HUES6 (cell line): ENCODE measurements at regions not wholly inside any gene's neighbourhood (a gene's known extent, or its start where the extent isn't known, plus 50 kb on each side); places are given as distances from the start of the nearest gene placed in this dataset.
"Not testable (repeated sequence)": the region's sequence is repeated elsewhere in the genome, so short reads cannot be mapped to it uniquely, and the experiment has no call there.

Experiments used
- H3K27ac ChIP-seq: 2 replicates; pipeline ENCODE4 v1.7.0; 2013; ENCODE audit warnings: low read depth, mild to moderate bottlenecking, low read length, inconsistent platforms
- H3K27me3 ChIP-seq: 2 replicates; pipeline ENCODE4 v1.6.1; 2013; ENCODE audit warnings: low read length; ENCODE audit not compliant: control insufficient read depth, insufficient read depth
- H3K36me3 ChIP-seq: 2 replicates; pipeline ENCODE4 v1.6.1; 2013; ENCODE audit warnings: low read length; ENCODE audit not compliant: control insufficient read depth, insufficient read depth
- H3K4me1 ChIP-seq: 2 replicates; pipeline ENCODE4 v1.6.1; 2013; ENCODE audit warnings: low read length; ENCODE audit not compliant: control insufficient read depth, insufficient read depth
- H3K4me3 ChIP-seq: 2 replicates; pipeline ENCODE4 v1.5.1; 2013; ENCODE audit warnings: low read depth, low read length
- H3K9ac ChIP-seq: one replicate; pipeline ENCODE4 v1.6.1; 2013; ENCODE audit warnings: mild to moderate bottlenecking, low read length
- H3K9me3 ChIP-seq: 2 replicates; pipeline ENCODE4 v1.6.1; 2013; ENCODE audit warnings: low read depth, low read length; ENCODE audit not compliant: control insufficient read depth, insufficient read depth

DNA sequence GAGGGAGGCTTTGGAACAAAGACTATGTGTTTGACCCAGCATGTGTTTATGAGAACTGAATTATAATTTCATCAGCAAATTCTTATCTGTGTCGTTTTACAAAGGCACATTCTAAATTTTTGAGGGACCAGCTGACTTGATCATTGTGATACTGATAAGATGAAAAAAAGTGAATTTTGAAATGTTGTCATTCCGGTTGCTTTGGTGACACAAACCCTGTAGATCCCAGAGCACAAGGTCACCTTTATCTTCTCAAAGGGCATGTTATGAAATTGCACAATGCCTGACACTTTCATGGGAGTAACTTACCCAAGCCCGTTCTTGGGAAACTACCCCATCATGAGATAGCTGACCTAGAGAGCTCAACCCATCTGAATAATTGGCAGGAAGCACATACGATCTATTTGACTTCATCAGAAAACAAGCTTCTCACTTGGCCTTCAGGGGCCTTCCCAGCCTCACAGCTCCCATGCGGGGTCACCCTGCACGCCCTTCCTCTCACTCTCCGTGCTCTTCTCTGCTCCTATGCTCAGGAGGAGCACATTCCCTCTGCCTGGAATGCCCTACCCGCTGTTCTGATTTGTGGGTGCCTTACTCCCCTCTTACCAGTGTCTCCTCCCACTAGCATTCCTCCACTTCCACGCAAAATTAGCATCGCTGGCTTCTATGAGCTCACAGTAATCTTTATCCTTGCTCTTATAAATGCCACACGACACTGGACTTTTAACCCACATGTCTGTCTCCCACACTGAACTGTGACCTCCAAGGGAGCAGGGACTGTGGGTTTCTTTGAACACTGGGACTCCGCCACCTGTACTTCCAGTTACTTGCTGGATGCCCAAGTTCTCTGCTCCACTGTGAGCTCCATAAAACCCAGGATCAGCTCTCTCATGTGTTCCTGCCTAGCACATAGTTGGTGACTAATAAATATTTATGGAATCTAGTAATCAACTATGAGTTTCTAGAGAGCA lies 555.8 kb upstream of the ID2 start:
- Histone ChIP-seq H3K9me3 (no peaks in the 10 kb centered on the region), H3K4me3 (no peak overlapping the region), H3K36me3 (no peaks in the 10 kb centered on the region), H3K4me1 (no peaks in the 10 kb centered on the region), H3K27ac (no peak overlapping the region), H3K9ac (no peak overlapping the region), H3K27me3 (no peaks in the 10 kb centered on the region)

- Histone ChIP-seq H3K9me3 (no peaks in the 10 kb centered on the region), H3K27ac (no peak overlapping the region), H3K36me3 (no peaks in the 10 kb centered on the region), H3K4me1 (no peaks in the 10 kb centered on the region), H3K4me3 (no peak overlapping the region), H3K9ac (no peak overlapping the region), H3K27me3 (no peaks in the 10 kb centered on the region)
Observed at GRCh38 chr2:8126783-8127182, 555.1 kb upstream of the ID2 start.

DNA sequence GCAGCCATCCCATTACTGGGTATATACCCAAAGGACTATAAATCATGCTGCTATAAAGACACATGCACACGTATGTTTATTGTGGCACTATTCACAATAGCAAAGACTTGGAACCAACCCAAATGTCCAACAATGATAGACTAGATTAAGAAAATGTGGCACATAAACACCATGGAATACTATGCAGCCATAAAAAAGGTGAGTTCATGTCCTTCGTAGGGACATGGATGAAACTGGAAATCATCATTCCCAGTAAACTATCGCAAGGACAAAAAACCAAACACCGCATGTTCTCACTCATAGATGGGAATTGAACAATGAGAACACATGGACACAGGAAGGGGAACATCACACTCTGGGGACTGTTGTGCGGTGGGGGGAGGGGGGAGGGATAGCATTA lies 550.4 kb upstream of the ID2 start:
- not testable (repeated sequence) for H3K27me3 ChIP-seq, H3K4me3 ChIP-seq, H3K4me1 ChIP-seq, H3K36me3 ChIP-seq, H3K9ac ChIP-seq, H3K27ac ChIP-seq, H3K9me3 ChIP-seq

DNA sequence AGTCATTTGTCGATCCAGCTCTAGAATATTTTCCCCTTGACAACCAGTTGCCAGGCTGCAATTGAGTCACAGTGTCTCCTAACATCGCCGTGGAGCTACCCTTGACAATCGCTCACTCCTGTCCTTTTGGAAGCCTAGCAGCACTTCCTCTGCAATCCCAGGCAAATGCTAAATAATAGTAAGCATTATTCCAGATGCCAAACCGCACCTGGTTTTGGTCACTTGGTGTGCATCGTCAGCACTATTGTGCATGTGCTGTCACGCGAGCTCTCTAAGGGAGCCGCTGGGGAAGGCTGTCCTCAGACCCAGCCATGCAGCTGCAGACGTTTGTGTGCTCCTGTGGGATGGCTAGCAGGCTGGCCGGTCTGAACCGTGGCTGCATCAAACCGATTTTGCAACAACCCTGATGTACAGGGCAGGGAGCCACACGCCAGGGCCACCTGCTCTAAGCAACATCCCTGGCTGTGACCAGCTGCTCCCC lies 549.5 kb upstream of the ID2 start:
- H3K27ac ChIP-seq, result no peak overlapping the region

GRCh38 chr2:8132879-8133278 lies 549.0 kb upstream of the ID2 start:
- no peak overlapping the region for H3K9ac ChIP-seq
- no peak overlapping the region for H3K27ac ChIP-seq
- no peak overlapping the region for H3K4me3 ChIP-seq
- no peaks in the 10 kb centered on the region for H3K9me3 ChIP-seq
- no peaks in the 10 kb centered on the region for H3K36me3 ChIP-seq
- H3K4me1 ChIP-seq, result peaks cover 7% of the 10 kb centered on the region; the same call in 1 of the 2 replicates
- H3K27me3 ChIP-seq, result no peaks in the 10 kb centered on the region

More for the DNA sequence above, 549.5 kb upstream of the ID2 start:
- H3K4me1 ChIP-seq, result peaks cover 7% of the 10 kb centered on the region; the same call in 1 of the 2 replicates
- no peak overlapping the region for H3K4me3 ChIP-seq
- no peaks in the 10 kb centered on the region for H3K36me3 ChIP-seq
- no peak overlapping the region for H3K9ac ChIP-seq
- no peaks in the 10 kb centered on the region for H3K9me3 ChIP-seq
- H3K27me3 ChIP-seq, result no peaks in the 10 kb centered on the region

DNA sequence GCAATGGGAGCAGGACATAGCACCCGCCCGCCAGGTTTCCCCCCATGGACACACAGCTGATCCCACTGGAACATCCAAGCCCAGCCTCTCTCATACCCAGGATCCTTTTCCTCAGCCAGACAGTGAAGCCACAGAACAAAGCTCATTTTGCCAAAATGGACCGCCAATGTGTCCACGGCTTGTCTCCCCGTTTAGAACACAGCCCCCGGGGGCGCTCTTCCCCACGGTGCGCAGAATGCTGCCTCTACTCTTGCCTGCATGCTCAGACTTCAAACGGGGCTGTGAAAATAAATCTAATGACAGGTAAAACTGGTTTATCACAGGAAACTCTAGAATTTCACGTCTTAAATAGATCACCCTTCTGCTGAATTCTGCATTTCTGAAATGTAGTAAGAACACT lies 548.5 kb upstream of the ID2 start:
- Histone ChIP-seq H3K4me1 (peaks cover 7% of the 10 kb centered on the region; the same call in 1 of the 2 replicates), H3K27me3 (no peaks in the 10 kb centered on the region), H3K9ac (no peak overlapping the region), H3K9me3 (no peaks in the 10 kb centered on the region), H3K4me3 (no peak overlapping the region), H3K27ac (no peak overlapping the region), H3K36me3 (no peaks in the 10 kb centered on the region)

DNA sequence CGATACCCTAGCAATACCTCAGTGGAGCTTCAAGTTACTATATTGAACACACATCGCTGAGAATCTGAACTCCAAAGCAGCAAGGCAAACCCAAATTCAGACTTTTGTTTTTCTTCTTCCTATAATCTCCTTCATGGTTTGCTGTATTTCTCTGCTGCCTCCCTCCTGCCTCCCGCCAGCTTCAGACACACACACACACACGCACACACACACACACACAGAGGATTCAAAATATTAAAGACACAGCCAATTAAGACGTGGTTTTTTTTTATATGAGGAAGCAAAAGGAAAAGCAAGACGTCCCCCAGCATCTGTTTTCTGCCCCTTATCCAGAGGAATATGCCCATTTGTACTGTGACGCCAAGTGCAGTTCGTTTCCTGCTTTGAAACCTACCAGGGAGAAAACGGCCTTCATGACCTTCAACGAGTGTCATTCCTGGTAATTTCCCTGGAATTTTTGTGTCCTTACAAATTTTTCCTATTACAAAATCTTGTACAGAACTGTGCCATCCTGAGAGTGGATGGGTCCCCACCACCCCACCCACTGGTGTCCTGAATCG lies 547.9 kb upstream of the ID2 start:
- Histone ChIP-seq H3K36me3 (no peaks in the 10 kb centered on the region), H3K27me3 (no peaks in the 10 kb centered on the region), H3K9ac (no peak overlapping the region), H3K9me3 (no peaks in the 10 kb centered on the region), H3K4me3 (no peak overlapping the region), H3K4me1 (peaks cover 7% of the 10 kb centered on the region; the same call in 1 of the 2 replicates), H3K27ac (no peak overlapping the region)

DNA sequence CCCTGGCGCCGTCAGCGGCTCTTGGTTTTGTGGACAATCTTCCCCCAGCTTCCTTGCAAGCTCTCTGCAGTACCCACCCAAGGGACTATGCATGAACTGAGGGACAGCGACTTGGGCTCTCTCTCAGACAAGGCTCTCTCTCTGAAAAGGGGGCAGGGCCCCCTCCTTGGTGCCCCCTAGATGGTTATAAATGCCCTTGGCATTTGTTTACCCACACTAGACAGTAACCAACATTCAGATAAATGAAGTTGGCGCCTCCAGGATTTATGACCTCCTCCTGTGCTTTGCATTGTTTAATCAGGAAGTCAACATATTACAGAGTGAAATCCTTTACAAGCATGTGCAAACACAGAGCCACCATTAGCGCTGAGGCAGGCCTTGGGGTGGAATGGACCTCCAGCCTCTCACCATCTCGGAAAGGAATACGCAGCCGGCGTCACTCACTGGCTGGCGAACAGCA lies 547.4 kb upstream of the ID2 start:
- Histone ChIP-seq H3K4me3 (no peak overlapping the region), H3K27me3 (no peaks in the 10 kb centered on the region), H3K27ac (no peak overlapping the region), H3K9ac (no peak overlapping the region), H3K4me1 (peaks cover 7% of the 10 kb centered on the region; the same call in 1 of the 2 replicates), H3K9me3 (no peaks in the 10 kb centered on the region), H3K36me3 (no peaks in the 10 kb centered on the region)

- Histone ChIP-seq H3K9me3 (no peaks in the 10 kb centered on the region), H3K27ac (no peak overlapping the region), H3K9ac (no peak overlapping the region), H3K27me3 (no peaks in the 10 kb centered on the region), H3K36me3 (no peaks in the 10 kb centered on the region), H3K4me1 (peaks cover 7% of the 10 kb centered on the region; the same call in 1 of the 2 replicates), H3K4me3 (no peak overlapping the region)
Observed at GRCh38 chr2:8134985-8135682, 546.7 kb upstream of the ID2 start.

GRCh38 chr2:8137801-8138200 lies 544.1 kb upstream of the ID2 start:
- Histone ChIP-seq H3K27ac (no peak overlapping the region), H3K36me3 (no peaks in the 10 kb centered on the region), H3K27me3 (no peaks in the 10 kb centered on the region), H3K9me3 (no peaks in the 10 kb centered on the region), H3K9ac (no peak overlapping the region), H3K4me3 (no peak overlapping the region), H3K4me1 (peaks cover 5% of the 10 kb centered on the region; the same call in 1 of the 2 replicates)
